Activated T-cell treated with anti-CD3 and anti-CD28 coated beads for 24 hours (primary cell): ENCODE measurements at regions not wholly inside any gene's neighbourhood (a gene's known extent, or its start where the extent isn't known, plus 50 kb on each side); places are given as distances from the start of the nearest gene placed in this dataset.
A peak's percentile ranks its signal among the peaks of the same experiment; 100 is the strongest.

ENCODE experiments used
- DNase-seq: peaks from one replicate; pipeline ENCODE4 v3.0.0-alpha.2; 2020; ENCODE audit warnings: low read depth

DNA sequence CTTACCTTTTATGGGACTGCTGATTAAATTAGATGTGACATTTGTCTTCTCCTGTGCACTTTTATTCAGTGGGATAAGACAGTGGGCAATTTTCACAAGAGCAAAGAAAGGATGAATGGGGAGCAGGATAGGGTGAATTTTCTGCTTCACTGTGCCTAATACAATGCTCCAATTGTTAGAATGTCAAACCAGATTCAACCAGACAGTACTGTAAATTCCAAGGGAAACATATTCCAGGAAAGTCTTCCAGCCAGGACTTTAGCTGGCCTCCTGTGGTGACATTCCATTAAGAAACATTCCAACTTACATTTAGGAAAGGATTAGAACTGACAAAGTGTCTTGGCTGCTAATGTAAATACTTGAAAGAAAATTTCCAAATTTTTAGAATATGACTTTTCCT lies 100.1 kb upstream of the PROK2 start:
- DNase-seq, result no peak

DNA sequence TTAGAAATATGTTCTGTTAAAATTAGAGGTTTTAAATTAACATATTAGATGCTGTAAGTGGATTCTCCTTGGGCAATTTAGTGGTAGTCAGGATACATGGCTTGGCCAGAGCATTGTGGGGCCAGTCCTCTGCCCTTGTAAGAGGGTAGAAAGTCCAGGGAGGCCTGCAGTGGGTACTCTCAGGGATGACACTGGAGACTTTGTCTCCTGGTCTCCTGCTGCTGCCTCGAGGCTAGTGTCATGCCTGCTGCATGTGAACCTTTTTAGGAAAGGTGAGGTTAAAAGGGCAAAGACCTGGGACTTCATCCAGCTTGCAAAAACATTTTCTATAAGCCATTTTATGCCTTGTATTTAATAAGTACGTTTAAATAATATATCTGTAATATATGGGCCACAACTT lies 96.8 kb upstream of the PROK2 start:
- no peak for DNase-seq

- DNase-seq, result no peak
These were observed 96.1 kb upstream of the PROK2 start for GRCh38 chr3:71881041-71881440.

GRCh38 chr3:71879089-71879488 lies 94.1 kb upstream of the PROK2 start:
- DNase-seq, result no peak

- no peak for DNase-seq
These were observed 91.5 kb upstream of the PROK2 start for GRCh38 chr3:71876135-71877105.

DNA sequence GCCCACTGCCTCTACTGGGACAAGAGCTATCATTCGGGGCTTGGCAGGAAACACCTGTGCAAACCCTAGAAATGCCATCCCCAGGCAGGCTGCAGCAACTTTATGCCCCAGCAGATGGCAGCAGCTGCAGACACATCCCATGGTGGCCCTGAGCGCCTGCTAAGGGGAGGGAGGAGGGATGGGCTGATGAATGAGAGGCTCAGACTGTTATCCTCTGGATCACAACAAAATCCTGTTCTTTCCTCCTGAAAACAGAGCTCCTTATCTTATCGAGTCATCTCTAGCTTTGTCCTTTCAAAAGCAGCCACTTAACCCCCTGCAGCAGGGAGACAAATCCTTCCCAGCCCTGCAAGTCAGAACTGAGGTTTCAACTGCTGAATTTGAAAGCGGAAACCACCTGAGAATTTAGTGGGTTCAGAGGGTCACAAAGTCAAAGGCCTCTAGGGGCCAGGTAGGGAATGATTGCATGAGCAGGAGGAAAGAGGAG lies 90.6 kb upstream of the PROK2 start:
- DNase-seq, result peak; percentile 74

- DNase-seq, result no peak
These were observed 89.7 kb upstream of the PROK2 start for GRCh38 chr3:71874618-71875017.

- no peak for DNase-seq
These were observed 88.2 kb upstream of the PROK2 start for GRCh38 chr3:71873093-71873611.

DNA sequence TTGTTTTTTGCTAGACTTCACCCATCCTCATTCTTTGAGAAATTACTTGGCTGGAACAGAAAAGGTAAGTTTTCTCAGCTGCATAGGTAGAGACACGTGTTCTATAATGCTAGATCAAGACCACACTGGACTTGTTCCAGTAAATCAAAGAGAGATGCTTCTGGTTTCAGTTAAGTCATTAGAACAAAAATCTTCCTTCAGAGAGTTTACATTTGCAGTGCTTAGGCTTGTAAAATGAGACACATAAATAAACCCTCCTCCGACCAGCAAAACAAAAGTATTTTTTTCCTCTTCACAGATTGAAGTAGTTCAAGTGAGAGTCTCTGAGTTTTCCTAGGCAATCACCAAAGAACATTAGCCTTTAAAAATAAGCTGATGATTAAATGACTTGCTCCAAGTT lies 87.3 kb upstream of the PROK2 start:
- no peak for DNase-seq

- no peak for DNase-seq
These were observed 86.1 kb upstream of the PROK2 start for GRCh38 chr3:71870966-71871512.

- no peak for DNase-seq
These were observed 83.9 kb upstream of the PROK2 start for GRCh38 chr3:71868876-71869275.

DNA sequence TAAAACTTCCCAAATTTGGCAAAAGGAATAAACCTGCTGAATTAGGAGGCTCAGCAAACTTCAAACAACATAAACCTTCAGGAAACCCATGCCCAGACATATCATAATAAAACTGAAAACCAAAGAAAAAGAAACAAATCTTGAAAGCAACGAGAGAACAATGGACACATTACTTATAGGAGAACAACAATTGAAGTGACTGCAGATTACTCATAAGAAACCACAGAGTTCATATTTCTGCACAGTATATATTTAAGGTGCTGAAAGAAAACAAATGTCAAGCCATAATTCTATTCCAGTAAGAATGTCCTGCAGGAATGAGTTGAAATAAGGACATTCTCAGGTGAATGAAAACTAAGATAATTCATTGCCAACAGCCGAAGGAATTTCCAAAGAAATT lies 80.8 kb upstream of the PROK2 start:
- DNase-seq, result no peak

GRCh38 chr3:71863563-71864190 lies 78.7 kb upstream of the PROK2 start:
- no peak for DNase-seq

DNA sequence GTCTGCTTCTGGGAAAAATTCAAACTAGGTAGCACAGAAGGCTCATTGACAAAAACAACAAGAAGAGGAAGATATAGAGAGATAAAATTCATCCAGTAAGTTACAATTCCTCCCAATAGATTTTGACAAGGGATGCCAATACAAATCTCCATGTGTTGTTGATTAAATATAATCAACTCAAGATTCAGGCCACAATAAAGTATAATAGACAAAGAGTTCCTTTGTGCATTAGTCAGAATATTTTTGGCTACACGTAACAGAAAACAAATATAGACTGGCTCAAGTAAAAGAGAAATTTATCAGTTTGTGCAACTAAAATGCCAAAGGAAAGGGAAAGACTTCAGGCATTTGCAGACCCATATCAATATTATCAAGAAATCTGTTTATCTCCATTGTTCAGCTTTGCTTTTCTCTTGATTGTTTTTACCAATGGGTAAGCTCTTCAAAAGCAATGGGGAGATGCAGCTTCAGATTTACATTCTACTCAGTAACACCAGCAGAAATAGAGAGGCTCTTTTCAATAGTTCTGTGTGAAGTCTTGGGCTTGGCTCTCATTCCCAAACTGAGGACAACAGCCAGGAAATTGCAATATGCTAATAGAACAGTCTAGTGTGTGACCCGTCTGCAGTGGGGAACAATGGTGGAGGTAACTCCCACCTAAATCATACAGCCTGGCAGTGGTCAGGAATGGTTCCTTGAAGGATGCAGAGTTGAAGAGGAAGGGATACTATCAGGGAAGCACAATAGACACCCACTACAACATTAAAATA lies 77.6 kb upstream of the PROK2 start:
- no peak for DNase-seq

DNA sequence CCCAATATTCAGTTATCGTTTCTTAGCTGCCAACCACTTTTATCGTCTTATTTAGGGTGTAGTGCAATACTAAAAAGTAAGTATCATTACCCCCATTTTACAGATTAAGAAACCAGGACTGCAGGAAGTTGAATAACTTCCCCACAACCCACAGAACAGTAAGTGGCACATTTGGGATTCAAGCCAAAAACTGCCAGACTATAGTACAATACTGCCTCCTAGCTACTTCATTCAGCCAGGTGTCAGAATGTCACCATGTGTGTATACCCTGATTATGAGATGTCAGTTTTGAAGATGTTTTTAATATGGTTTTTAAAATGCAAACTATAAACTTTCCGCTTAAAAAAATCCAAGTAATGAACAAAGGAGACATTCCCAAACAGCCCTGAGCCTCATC lies 74.2 kb upstream of the PROK2 start:
- no peak for DNase-seq

GRCh38 chr3:71858503-71859122 lies 73.7 kb upstream of the PROK2 start:
- no peak for DNase-seq

GRCh38 chr3:71857956-71858355 lies 73.0 kb upstream of the PROK2 start:
- no peak for DNase-seq

DNA sequence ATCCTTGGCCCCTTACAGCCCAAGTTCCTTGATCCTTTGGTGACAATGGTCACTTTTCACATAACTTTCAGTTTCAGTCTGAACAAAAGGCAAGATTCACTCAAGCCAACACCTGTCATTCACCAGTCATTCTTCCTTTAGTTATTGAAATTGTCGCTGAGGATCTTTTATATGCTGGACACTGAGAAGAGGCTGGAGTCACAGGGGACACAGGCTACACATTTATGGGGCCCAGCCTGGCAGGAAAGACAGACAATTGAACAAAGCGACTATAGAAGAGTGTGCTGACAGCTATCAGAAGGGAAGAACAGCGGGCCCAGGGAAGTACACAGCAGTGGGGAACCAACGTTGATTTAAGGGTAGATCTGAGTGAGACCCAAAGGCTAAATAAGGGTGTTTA lies 69.8 kb upstream of the PROK2 start:
- DNase-seq, result no peak

GRCh38 chr3:71854096-71854495 lies 69.1 kb upstream of the PROK2 start:
- DNase-seq, result no peak

DNA sequence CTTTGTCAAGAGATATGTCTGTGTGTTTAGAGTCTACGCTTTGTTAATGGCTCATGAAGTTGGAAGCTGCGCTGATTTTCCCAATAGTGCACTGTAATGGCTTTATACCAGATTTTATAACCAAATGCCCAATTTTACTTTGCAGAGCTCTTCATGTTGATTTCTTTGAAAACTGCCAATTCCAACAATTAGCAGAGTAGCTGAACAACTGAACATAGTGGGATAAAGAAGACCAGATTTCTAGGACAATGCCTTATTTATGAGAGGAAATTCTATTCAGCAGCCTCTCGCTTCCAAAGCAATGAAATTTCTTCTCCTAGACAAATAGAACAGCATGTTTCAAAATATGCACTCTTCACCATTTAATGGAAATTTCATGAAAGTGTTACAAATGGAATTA lies 66.9 kb upstream of the PROK2 start:
- no peak for DNase-seq

GRCh38 chr3:71850654-71851053 lies 65.7 kb upstream of the PROK2 start:
- DNase-seq, result no peak

- no peak for DNase-seq
These were observed 64.7 kb upstream of the PROK2 start for GRCh38 chr3:71849681-71850080.
